Suprapubic skin (tissue), 3 donors: ENCODE measurements at regions not wholly inside any gene's neighbourhood (a gene's known extent, or its start where the extent isn't known, plus 50 kb on each side); places are given as distances from the start of the nearest gene placed in this dataset.

Source experiments
- CTCF ChIP-seq, 2 donors: fragments of 200-600 bp in 1 of 2; fragments of 450-650 bp in 1 of 2; sonication (generic) in 1 of 2; IDR thresholded peaks; one replicate each; pipeline ENCODE4 v1.5.1; 2016 to 2019; ENCODE audit warnings: antibody characterized with exemption in 2 of 2, mild to moderate bottlenecking in 1 of 2, moderate library complexity in 1 of 2
- EP300 ChIP-seq: sonication (generic); formaldehyde crosslinking; IDR thresholded peaks from one replicate; pipeline ENCODE4 v1.6.1; 2017; ENCODE audit warnings: antibody characterized with exemption
- POLR2A ChIP-seq, 2 donors: fragments of 450-650 bp; IDR thresholded peaks; one replicate each; pipeline ENCODE4 v1.6.1; 2017; ENCODE audit warnings: antibody characterized with exemption in 2 of 2, mild to moderate bottlenecking in 2 of 2, moderate library complexity in 2 of 2

GRCh38 chr3:43791246-43791645 lies 100.5 kb downstream of the ABHD5 start:
- no peak for TF ChIP-seq CTCF (IDR thresholded peaks at IDR 0.05)
- no peak for TF ChIP-seq POLR2A (IDR thresholded peaks at IDR 0.05)
- no peak for TF ChIP-seq EP300
